Smooth muscle cell (in vitro differentiated cells): ENCODE measurements at regions not wholly inside any gene's neighbourhood (a gene's known extent, or its start where the extent isn't known, plus 50 kb on each side); places are given as distances from the start of the nearest gene placed in this dataset.

ENCODE experiments used
- DNase-seq: peaks from one replicate; lab custom pipeline; 2025; ENCODE audit not compliant: unreplicated experiment; lab: John Stamatoyannopoulos, UW
- H2AFZ ChIP-seq: fragments of 200-600 bp; sonication (generic); 2 replicates; pipeline ENCODE4 v1.6.0; 2016; ENCODE audit warnings: antibody characterized with exemption, low read depth, mild to moderate bottlenecking
- H3F3A ChIP-seq: fragments of 200-600 bp; sonication (generic); 2 replicates; pipeline ENCODE4 v1.6.0; 2017; ENCODE audit warnings: antibody characterized with exemption, low read depth
- H3K27ac ChIP-seq: fragments of 200-600 bp; sonication (generic); 2 replicates; pipeline ENCODE4 v1.5.1; 2016; ENCODE audit warnings: low read depth, mild to moderate bottlenecking
- H3K27me3 ChIP-seq: fragments of 200-600 bp; sonication (generic); 2 replicates; pipeline ENCODE4 v1.6.1; 2016; ENCODE audit warnings: low read depth, mild to moderate bottlenecking
- H3K36me3 ChIP-seq: fragments of 200-600 bp; sonication (generic); 2 replicates; pipeline ENCODE4 v1.5.1; 2016; ENCODE audit warnings: low read depth
- H3K4me1 ChIP-seq: fragments of 200-600 bp; sonication (generic); 2 replicates; pipeline ENCODE4 v1.5.1; 2016; ENCODE audit warnings: low read depth
- H3K4me2 ChIP-seq: fragments of 200-600 bp; sonication (generic); 2 replicates; pipeline ENCODE4 v1.6.0; 2016; ENCODE audit warnings: mild to moderate bottlenecking
- H3K4me3 ChIP-seq: fragments of 200-600 bp; sonication (generic); 2 replicates; pipeline ENCODE4 v1.5.1; 2016; ENCODE audit warnings: mild to moderate bottlenecking
- H3K79me2 ChIP-seq: fragments of 200-600 bp; sonication (generic); 2 replicates; pipeline ENCODE4 v1.6.0; 2016; ENCODE audit warnings: low read depth, mild to moderate bottlenecking
- H3K9ac ChIP-seq: fragments of 200-600 bp; sonication (generic); 2 replicates; pipeline ENCODE4 v1.6.0; 2016; ENCODE audit warnings: low read depth
- H3K9me3 ChIP-seq: fragments of 200-600 bp; sonication (generic); replicated peaks from 2 replicates; pipeline ENCODE4 v1.5.1; 2016; ENCODE audit warnings: low read depth
- H4K20me1 ChIP-seq: fragments of 200-600 bp; sonication (generic); 2 replicates; pipeline ENCODE4 v1.6.0; 2016; ENCODE audit warnings: low read depth
- CTCF ChIP-seq: fragments of 200-600 bp; sonication (generic); IDR thresholded peaks from 2 replicates; pipeline ENCODE4 v1.5.1; 2017; ENCODE audit warnings: borderline replicate concordance, mild to moderate bottlenecking, antibody characterized with exemption; ENCODE audit not compliant: insufficient read depth, poor library complexity, severe bottlenecking
- WGBS: methylation state at CpG from one replicate; pipeline ENCODE4 v1.1.7; 2016; ENCODE audit warnings: low lambda C conversion rate; 5-methylcytosine and 5-hydroxymethylcytosine counted together

GRCh38 chr20:1811621-1812498 is 83.3 kb upstream of the SIRPA start:
- Histone ChIP-seq H3K27me3 (no peaks in the 10 kb centered on the region), H3F3A (peaks cover 9% of the 10 kb centered on the region), H3K9ac (peak overlapping the region; percentile 65), H3K4me3 (no peak overlapping the region), H3K27ac (peak overlapping the region; percentile 93), H3K9me3 (no peaks in the 10 kb centered on the region), H3K79me2 (no peaks in the 10 kb centered on the region), H2AFZ (no peak overlapping the region), H4K20me1 (no peaks in the 10 kb centered on the region), H3K4me2 (peak overlapping the region; percentile 41), H3K36me3 (no peaks in the 10 kb centered on the region), H3K4me1 (peaks cover 29% of the 10 kb centered on the region)
- 54% methylated on average over 5 of the region's 5 CpGs for WGBS
- TF ChIP-seq CTCF: no peak
- DNase-seq: no peak

- Histone ChIP-seq H3K36me3 (no peaks in the 10 kb centered on the region), H3K4me1 (peaks cover 28% of the 10 kb centered on the region), H3K9me3 (no peaks in the 10 kb centered on the region), H3F3A (peaks cover 9% of the 10 kb centered on the region), H3K27ac (peak overlapping the region; percentile 93), H3K9ac (peak overlapping the region; percentile 65), H4K20me1 (no peaks in the 10 kb centered on the region), H3K4me2 (peak overlapping the region; percentile 41), H2AFZ (no peak overlapping the region), H3K79me2 (no peaks in the 10 kb centered on the region), H3K27me3 (no peaks in the 10 kb centered on the region), H3K4me3 (no peak overlapping the region)
- WGBS: 25% methylated on average over 7 of the region's 7 CpGs
- no peak for TF ChIP-seq CTCF
- DNase-seq: no peak
Measured at GRCh38 chr20:1810926-1811620, 84.1 kb upstream of the SIRPA start.

GRCh38 chr20:1810572-1810925 is 84.7 kb upstream of the SIRPA start:
- no peak for TF ChIP-seq CTCF
- Histone ChIP-seq H2AFZ (no peak overlapping the region), H3K9me3 (no peaks in the 10 kb centered on the region), H3K4me1 (peaks cover 28% of the 10 kb centered on the region), H3K4me2 (peak overlapping the region; percentile 14), H3K27me3 (no peaks in the 10 kb centered on the region), H3F3A (peaks cover 9% of the 10 kb centered on the region), H3K27ac (peak overlapping the region; percentile 93), H3K79me2 (no peaks in the 10 kb centered on the region), H3K9ac (peak overlapping the region; percentile 65), H3K36me3 (no peaks in the 10 kb centered on the region), H3K4me3 (no peak overlapping the region), H4K20me1 (no peaks in the 10 kb centered on the region)
- DNase-seq: no peak
- 82% methylated on average over 5 of the region's 5 CpGs for WGBS
